Superior temporal gyrus (tissue), 1 donor: ENCODE measurements at regions not wholly inside any gene's neighbourhood (a gene's known extent, or its start where the extent isn't known, plus 50 kb on each side); places are given as distances from the start of the nearest gene placed in this dataset.

ENCODE experiments used
- DNase-seq: peaks from one replicate; pipeline ENCODE4 v3.0.0-alpha.2; 2016; ENCODE audit errors: extremely low spot score

DNA sequence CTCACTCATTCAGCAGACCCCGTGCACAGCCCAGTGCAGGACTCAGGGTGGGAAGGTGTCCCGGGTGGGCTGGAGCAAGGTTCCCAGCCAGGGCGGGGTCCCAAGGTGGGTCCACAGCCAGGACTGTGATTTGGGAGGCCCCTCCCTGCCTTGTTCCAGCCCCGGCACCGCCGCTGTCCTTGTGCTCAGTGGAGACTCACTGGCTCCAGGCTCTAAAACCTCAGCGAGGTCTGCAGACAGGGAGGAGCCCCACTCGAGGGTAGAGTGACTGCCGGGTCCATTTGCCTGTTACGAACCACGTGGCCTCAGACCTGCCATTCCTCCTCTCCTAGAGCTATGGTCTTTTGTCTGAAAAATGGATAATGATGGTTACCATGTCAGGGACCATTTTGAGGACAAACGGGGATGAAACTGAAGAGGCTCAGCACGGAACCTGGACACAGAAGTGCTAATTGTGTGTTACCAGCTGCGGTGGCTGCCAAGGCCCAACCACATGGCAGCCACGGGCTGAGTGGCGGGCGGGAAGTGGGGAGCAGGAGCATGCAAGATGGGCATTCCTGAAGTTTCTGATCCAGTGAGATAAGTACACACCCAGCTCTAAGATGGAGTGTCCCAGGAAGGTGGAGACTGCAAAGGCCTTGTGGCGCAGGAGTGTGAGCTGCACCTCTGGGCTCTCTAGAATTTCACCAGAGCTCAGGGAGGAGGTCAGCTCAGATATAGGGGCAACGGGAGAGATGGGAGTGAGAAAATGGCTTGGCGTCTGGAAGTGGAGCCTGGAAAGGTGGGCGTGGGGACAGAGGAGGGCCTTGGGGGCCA is 317.6 kb downstream of the SEC14L1 start:
- no peak for DNase-seq

DNA sequence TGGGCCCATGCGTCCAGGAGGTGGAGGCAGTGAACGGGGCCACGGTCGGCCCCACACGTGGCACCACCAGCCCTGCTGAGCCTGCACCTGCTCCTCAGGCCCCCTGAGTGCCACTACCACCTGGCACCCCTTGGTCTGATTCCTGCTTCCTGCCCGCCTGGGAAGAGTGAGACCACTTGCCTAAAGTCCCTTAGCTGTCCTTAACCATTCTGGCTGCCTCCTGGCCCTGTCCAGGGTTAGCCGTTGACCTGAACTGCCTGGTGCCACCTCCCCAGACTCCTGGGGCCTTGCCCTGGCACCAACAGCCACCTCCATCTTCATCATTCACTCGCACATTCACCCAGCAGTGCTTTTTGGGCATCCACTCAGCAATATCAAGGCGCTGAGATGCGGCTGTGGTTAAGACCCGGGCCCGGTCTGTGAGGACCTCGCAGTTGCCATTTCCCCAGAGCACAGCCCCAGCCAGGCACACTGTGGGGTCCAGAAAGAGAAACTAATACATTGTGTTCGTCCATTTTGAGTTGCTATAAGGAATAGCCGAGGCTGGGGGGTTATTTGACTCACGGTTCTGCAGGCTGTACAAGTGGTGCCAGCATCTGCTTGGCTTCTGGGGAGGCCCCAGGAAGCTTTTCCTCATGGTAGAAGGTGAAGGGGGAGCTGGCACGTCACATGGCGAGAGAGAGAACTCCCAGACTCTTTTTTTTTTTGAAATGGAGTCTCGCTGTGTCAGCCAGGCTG is 318.4 kb downstream of the SEC14L1 start:
- DNase-seq, result no peak

DNA sequence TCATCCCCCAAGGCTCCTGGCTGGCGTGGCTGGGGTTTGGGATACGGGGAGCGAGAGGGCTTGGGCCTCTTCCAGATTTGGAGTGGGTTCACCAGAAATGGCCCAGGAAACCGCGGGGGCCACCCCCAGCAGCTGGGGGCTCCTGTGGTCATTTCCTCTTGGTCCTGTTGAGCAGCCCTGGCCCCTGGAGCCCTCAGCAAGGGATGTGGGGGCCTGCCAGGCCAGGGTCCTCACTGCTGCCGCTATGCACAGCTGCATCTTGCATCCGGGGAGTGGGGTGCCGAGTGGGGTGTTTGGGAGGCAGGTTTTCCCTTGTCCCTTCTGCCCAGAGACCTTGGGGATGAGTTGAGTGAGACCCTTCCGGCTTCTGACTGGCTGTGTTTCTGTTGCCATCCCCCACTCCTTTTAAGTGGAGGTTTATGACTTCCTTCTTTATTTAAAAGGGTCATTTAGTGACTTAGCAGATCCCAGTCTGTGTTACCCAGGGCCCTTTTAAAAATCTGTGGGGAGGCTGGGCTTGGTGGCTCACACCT is 319.8 kb downstream of the SEC14L1 start:
- DNase-seq, result no peak

DNA sequence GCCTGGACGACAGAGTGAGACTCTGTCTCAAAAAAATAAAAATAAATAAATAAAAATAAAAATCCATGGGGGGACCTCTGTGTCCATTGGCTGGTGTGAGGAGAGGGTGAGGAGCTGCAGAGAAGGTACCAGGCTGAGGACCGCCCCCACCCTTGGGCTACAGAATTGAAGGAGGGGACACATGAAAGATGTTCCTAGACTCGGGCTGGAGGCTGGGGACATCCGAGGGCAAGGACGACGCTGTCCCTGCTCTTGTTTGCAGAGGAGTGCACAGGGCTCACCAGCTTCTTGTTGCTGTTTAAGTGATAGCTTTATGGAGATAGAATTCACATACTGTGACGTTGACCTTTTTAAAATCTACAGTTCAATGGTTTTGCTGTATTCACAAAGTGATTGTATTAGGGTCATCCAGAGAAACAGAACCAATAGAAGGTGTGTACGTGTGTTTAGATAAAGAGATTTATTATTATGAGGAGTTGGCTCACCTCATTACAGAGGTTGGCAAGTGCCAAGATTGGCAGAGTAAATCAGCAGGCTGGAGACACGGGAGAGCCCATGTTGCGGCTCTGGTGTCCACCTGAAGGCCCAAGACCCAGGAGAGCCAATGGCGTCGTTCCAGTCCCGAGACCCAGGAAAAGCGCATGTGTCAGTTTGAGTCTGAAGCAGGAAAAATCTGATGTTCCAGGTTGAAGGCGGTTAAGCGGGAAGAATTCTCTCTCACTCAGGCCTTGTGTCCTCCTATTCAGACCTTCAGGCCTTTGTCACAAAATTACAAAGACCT is 320.7 kb downstream of the SEC14L1 start:
- no peak for DNase-seq

DNA sequence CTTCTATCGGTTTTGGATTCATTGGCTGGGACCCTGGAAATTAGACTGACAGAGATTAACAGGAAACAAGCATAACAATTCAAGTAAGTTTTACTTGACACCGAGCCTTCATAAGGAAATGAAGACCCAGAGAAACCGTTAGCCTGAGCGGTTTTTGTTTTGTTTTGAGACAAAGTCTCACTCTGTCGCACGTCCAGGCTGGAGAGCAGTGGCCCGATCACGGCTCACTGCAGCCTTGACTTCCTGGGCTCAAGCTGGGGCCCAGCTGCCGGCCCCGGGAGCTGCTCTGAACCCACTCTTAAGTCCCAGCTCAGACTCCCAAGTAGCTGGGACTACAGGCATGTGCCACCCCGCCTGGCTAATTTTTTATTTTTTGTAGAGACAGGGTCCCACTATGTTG is 321.3 kb downstream of the SEC14L1 start:
- no peak for DNase-seq

DNA sequence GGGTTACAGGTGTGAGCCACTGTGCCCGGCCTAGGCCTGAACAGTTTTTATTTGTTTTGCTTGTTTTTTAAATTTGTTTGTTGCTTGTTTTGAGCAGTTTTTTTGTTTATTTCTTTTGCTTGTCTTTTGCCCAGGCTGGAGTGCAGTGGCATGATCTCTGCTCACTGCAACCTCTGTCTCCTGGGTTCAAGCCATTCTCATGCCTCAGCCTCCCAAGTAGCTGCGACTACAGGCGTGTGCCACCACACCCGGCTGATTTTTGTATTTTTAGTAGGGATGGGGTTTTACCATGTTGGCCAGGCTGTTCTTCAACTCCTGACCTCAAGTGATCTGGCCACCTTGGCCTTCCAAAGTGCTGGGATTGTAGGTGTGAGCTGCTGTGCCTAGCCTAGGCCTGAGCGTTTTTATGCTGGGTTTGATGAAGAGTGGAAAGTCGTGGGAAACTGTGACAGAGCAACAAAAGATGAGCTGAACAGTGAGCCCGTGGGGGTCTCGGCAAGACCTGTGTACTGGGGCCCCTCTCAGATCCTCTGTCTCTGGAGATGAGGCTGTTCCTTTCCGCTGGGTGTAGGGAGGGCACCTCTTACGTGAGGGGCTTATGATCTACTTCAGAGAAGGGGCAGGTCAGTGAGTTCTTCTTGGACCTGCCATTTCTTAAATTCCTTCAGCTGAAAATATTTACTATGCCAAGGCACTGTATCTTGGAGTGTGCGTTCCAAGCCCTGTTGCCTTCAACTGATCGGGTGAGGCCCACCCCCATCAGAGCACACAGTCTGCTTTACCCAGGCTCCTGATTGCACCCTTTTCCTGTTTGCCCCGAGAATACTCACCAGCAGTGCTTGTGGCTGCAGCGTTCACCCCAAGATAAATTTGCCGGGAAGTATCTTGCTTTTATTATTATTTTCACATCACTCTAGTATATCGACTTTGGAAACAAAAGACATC is 322.1 kb downstream of the SEC14L1 start:
- no peak for DNase-seq

DNA sequence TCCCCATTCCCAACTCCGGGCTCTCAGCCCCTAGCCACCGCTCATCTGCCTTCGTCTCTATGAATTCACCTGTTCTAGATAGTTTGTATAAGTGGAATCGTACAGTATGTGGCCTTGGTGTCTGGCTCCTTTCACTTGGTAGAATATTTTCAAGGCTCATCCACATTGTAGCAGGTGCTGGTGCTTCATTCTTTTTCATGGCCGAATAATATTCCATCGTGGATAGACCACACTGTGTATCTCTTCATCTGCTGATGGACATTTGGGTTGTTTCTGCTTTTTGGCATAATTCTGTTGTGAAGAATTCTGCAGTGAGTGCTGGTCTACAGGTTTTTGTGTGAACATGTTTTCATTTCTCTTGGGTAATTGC is 324.2 kb downstream of the SEC14L1 start:
- no peak for DNase-seq

DNA sequence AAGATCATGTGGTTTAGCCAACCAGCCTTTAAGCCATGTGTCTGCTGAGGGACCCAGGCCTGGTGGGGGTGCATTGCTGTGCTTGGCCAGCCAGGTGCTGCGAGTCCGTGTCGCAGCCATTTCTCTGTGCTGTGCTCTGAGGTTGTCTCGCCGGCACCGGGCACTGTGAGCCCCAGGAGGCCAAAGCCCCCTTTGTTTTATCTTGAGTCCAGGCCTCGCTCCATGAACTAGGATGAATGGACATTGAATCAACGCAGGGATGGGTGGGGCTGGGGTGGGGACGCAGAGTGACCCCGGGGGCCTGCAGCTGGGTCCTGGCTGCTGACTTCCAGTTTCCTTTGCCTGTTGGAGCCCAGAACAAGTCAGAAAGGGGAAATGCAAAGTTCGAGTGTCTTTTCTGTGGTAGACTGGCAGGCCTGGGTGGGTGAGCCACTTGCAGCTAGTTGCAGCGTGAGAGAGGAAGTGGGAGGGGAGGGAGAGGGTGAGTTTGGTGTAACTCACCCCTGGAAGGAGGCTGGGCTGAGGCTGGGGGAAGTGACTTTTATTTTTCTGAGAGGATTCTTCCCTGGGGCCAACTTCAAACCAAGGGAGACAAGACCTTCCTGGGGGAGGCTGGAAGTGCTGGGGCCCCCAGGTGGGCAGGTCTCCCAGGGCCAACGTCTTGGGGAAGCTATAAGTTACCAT is 324.7 kb downstream of the SEC14L1 start:
- no peak for DNase-seq

DNA sequence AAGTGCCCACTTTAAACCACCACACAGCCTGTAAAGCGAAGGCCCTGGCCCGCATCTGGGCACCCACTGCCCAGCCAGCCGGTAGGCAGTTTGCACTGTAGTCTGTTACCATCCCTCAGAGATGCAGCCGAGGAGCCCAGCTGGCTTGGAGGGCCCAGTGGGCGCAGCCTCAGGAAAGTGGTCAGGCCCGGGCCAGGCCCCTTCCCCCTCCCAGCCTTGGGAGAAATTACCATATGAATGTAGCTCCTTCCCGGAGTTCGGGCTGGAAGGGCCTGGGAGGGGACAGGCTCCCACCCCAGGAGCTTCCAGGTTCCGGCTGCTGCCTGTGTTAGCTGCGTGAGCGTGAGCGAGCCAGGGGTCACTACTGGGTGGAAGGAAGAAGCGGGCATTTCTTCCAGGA is 325.4 kb downstream of the SEC14L1 start:
- no peak for DNase-seq

DNA sequence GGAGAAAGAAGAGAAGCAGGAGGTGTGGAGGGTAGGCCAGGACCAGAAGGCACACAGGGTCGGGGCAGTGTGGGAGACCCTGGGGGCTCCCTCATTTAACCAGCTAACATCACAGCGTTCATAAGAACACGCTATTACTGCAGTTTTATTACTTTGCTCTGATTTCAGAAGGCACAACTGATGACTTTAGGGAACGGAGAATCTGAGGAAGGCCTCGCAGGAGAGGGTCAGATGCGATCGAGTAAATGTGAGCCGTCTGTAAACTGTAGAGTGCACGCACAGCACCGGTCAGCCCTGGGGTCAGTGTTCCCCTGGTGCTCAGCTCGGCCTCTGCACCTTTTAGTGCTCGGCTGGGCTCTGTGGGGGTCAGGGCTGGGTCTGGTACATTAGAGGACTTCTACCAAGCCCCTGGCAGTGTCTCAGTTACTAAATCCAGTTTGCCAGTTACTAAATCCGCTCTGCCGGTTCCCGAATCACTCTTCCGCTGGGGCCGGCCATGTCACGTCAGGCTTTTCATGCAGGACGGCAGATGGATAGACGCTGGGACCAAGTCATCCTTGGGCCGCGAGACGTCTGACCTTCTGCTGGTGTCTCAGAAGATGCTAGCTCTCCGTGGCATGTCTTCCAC is 325.9 kb downstream of the SEC14L1 start:
- DNase-seq, result no peak

DNA sequence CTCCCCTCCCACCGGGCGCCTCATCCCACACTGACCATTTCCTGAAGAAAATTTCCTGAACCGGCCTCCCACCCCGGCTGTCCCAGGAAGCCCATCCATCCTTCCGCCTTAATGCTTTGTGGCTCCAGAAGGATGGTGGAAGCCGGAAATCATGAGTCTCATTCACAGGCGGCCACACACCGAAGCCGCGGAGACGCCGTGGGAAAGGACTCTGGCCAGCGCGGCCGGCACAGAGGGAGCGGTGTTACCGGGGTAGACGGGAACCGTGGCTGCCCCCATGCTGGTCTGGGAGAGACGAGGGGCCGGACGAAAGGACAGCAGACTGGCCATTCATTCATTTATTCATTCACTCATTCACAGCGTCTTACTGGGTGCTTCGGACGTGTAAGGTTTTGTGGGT is 326.8 kb downstream of the SEC14L1 start:
- no peak for DNase-seq

DNA sequence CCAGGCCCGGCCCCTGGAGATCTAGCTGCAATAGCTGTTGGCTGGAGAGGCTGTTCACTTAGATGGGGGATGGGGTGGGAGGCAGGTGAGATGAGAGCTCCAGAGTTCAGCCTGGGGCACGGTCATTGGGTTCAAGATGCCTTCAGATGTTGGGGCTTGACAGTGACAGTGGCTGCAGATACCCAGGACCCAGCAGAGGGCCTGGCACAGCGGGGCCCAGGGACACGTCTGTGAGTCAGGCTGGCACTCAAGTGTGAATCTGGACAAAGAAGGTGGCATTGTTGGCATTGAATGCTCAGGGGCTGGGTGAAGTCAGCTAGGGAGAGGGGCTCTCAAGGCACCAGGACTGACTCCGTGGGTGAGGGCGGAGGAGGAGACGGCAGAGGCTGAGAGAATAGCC is 328.1 kb downstream of the SEC14L1 start:
- DNase-seq, result no peak

DNA sequence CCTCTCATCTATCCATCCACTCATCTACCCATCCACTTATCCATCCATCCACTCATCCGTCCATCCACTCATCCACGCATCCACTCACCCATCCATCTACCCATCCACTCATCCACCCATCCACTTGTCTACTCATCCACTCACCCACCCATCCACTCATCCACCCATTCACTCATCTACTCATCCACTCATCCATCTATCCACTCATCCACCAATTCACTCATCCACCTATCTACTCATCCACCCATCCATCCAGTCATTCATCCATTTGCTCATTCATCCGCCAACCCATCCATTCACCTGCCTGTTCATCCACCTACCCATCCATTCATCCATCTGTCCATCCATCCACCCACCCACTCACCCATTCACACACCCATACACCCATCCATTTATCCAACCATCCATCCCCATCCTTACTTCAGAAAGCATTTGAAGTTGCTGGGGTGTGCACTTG is 329.6 kb downstream of the SEC14L1 start:
- DNase-seq, result no peak

DNA sequence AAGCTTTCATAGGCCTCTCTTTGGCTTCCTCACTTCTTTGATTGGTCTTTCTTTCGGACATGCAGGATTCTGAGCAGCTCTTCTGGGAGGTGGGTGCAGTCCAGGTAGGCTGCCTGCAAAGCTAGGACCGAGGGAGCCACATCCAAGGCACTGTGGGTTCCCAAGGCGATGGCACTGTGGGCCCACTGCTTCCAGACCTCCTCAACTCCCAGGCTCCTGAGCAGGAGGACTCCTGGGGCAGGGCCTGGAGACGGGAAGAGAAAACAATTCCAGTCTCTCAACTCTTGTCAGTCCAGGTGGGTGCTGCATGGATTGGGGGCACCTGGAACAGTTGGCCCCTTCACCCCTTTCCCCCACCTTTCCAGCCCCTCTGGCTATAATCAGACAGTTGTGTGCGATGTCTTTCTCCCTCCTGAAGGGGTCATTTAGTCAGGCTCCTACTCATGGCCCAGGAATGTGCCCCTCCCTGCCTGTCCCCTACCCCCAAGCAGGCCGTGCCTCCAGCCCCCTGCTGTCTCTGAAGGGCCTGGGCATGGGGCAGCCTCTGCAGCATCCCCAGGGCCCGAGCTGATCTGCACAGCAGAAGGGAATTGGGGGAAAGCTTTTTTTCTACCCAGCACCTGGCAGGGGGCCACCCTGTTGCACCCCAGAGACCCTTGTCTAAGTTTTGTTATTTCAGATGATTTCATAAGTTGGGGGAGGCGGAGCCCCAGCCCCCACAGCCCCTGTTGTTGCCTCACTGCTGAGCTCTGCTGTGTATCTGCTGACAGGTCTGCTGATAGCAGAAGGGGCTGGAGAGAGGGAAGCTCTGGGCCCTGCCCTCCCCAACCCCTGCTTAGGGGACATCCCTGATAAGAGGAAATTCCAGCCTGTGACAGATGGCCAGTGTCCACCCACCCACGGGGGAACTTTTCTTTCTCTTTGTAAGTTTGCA is 330.3 kb downstream of the SEC14L1 start:
- DNase-seq, result no peak

DNA sequence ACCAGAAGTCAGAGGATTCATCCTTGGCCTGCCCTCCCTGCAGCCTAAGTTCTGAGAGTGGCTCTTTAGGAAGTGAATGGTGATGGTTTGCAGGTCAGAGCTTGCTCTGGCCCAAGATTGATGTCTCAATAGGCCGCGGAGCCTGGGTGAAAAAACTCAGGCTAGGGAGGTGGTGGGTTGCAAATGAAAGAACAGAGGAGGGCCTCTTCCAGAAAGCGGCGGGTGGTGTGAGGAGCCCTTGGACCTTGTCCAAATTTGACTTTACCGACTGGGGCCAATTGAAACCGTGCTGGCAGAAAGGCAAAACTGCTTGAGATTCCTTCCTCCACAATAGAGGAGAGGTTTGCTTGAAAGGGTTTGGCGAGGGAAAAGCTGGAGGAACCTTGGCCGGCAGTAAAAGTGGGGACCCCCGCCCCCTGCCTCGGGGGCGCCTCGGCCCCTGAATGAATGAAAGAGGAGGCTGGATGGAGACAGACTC is 331.3 kb downstream of the SEC14L1 start:
- DNase-seq, result peak; percentile 52

DNA sequence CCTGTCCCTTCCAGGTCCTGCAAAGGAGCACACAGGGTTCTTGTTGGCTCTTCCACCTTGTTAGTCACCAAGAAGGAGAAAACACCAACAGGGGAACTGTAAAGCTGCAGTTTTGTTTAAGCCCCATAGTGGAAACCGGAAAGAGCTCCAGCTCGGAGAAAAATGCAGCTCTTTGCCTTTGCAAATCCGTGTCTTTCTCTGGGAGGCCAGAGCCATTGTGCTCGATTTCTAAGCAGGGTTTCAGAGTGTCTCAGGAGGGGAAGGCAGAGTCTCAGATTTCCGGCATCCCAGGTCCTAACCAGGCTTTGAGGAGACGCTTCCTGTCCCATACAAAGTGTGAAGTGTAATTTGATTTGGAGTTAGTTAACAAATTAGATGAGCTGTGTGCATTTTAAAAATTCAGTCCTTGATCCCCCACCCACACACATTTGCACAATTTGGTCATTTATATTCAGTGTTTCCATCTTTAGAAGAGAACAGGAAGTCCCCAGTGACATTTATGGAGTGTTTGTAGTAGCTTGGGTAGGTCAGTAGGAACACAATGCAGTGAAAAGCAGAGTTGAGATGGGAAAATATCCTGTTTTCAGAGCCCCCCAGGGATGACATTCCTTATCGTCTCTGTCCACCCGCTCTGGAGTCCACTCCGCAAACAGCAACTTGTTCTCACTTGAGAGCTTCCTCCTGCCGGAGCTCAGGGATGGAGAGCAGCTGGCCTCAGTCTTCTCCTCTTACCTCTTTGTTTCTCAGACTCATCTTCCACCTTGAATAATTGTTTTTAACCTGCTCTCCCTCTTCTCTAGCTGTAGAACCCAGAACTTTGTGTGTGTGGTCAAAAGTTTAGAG is 331.9 kb downstream of the SEC14L1 start:
- peak; percentile 47 for DNase-seq

DNA sequence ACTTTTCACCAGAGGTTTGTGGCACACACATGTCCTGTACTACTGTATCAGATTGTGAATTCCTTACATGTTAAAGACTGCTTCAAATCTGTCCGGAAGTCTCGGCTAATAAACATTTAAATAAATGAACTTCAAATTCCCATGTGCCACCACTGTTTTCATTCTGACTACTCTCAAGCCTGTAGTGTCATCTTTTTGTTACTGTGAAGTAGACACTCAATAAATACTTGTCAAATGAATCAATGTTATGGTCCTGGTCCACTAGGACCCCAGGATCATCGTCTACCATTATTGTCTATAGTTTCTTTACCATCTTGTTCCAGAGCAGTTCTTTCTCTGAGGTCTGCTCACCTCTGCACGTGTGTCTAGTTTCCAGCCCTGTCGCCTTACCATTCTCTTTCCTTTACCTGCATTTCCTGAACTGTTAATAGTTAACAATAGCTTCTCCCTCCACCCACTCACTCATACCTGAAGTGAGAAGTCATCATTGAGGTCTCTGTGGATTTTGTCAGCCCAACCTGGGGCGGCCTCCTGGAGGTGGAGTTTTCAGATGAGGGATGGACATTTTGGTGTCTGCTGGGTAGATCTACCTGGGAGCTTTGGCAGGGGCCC is 333.0 kb downstream of the SEC14L1 start:
- no peak for DNase-seq
